Spleen (tissue), 7 donors: ENCODE measurements at regions not wholly inside any gene's neighbourhood (a gene's known extent, or its start where the extent isn't known, plus 50 kb on each side); places are given as distances from the start of the nearest gene placed in this dataset.

Experiments
- CTCF ChIP-seq, 11 experiments: fragments of 200-600 bp in 7 of 11; fragments of 450-650 bp in 4 of 11; sonication (generic) in 4 of 11; IDR thresholded peaks in 8 of 11; conservative IDR thresholded peaks in 3 of 11; 1 replicate in 7 of 11; 2 replicates in 4 of 11; pipeline versions ENCODE4 v1.4.0 to v1.8.0; 2016 to 2021; ENCODE audit warnings: antibody characterized with exemption in 11 of 11, inconsistent platforms in 4 of 11, mild to moderate bottlenecking in 1 of 11
- POLR2A ChIP-seq, 3 donors: fragments of 450-650 bp; IDR thresholded peaks; one replicate each; pipeline ENCODE4 v1.5.1; 2017; ENCODE audit warnings: antibody characterized with exemption in 3 of 3, mild to moderate bottlenecking in 1 of 3
- POLR2AphosphoS5 ChIP-seq, 3 donors: sonication (generic); formaldehyde crosslinking; IDR thresholded peaks; one replicate each; pipeline ENCODE4 v1.5.1; 2017; ENCODE audit warnings: antibody characterized with exemption in 3 of 3
- donor health status: DM: no; HTN: no; CAD: no; lungs with moderate emphysema.
- donor health status: DM: no; HTN: no; CAD: no.
- donor health status: DM: no; HTN: no; CAD: no.

- TF ChIP-seq POLR2A (IDR thresholded peaks at IDR 0.05), result no peak
- no peak for TF ChIP-seq POLR2AphosphoS5 (IDR thresholded peaks at IDR 0.05)
- TF ChIP-seq CTCF (IDR thresholded peaks at IDR 0.05 in 8 of 11, conservative IDR thresholded peaks at IDR 0.05 in 3 of 11), result no peak
Measured at GRCh38 chr13:105334211-105334610, 1201.3 kb downstream of the EFNB2 start.
